Keratinocyte (primary cell): ENCODE measurements at regions not wholly inside any gene's neighbourhood (a gene's known extent, or its start where the extent isn't known, plus 50 kb on each side); places are given as distances from the start of the nearest gene placed in this dataset.

Experiments used
- DNase-seq: peaks from one replicate; pipeline ENCODE4 v3.0.0-alpha.2; 2011; ENCODE audit warnings: low read depth, missing footprints, low spot score
- FAIRE-seq: peaks from 2 replicates; lab custom pipeline; 2011; peaks lifted over from hg19 to GRCh38; lab: Jason Lieb, UNC
- H2AFZ ChIP-seq: 2 replicates; pipeline ENCODE4 v1.6.0; 2012; ENCODE audit warnings: low read length, control low read depth, inconsistent platforms; ENCODE audit not compliant: control insufficient read depth
- H3K27ac ChIP-seq: 2 replicates; pipeline ENCODE4 v1.5.1; 2011; ENCODE audit warnings: low read length; ENCODE audit not compliant: control insufficient read depth, insufficient read depth
- H3K27me3 ChIP-seq: 3 replicates; pipeline ENCODE4 v1.6.0; 2011; ENCODE audit warnings: low read length; ENCODE audit not compliant: control insufficient read depth, insufficient read depth; ENCODE audit errors: extremely low read depth
- H3K36me3 ChIP-seq, 2 experiments: 2 replicates in 1 of 2; 3 replicates in 1 of 2; pipeline ENCODE4 v1.5.1; 2011; ENCODE audit warnings: low read length in 2 of 2, mild to moderate bottlenecking in 1 of 2; ENCODE audit not compliant: control insufficient read depth in 2 of 2, insufficient read depth in 2 of 2; ENCODE audit errors: extremely low read depth in 1 of 2
- H3K4me1 ChIP-seq: 3 replicates; pipeline ENCODE4 v1.5.1; 2011; ENCODE audit warnings: low read length; ENCODE audit not compliant: control insufficient read depth, insufficient read depth; ENCODE audit errors: extremely low read depth
- H3K4me2 ChIP-seq: 3 replicates; pipeline ENCODE4 v1.6.0; 2011; ENCODE audit warnings: low read depth, low read length; ENCODE audit not compliant: control insufficient read depth, insufficient read depth; ENCODE audit errors: extremely low read depth
- H3K4me3 ChIP-seq, 3 experiments: fragments of 200-600 bp in 1 of 3; sonication (generic) in 1 of 3; 2 replicates in 2 of 3; 3 replicates in 1 of 3; pipeline ENCODE4 v1.5.1; 2011 to 2016; ENCODE audit warnings: low read length in 3 of 3, mild to moderate bottlenecking in 3 of 3, control low read depth in 2 of 3, inconsistent platforms in 1 of 3, low read depth in 1 of 3, mixed read lengths in 1 of 3, mixed run types in 1 of 3, moderate library complexity in 1 of 3; ENCODE audit not compliant: control insufficient read depth in 2 of 3, insufficient read depth in 2 of 3; ENCODE audit errors: extremely low read depth in 1 of 3
- H3K79me2 ChIP-seq: 2 replicates; pipeline ENCODE4 v1.6.0; 2012; ENCODE audit warnings: low read length; ENCODE audit not compliant: control insufficient read depth, insufficient read depth
- H3K9ac ChIP-seq: 3 replicates; pipeline ENCODE4 v1.6.0; 2011; ENCODE audit warnings: low read length; ENCODE audit not compliant: control insufficient read depth, insufficient read depth; ENCODE audit errors: extremely low read depth
- H3K9me1 ChIP-seq: 3 replicates; pipeline ENCODE4 v1.6.0; 2011; ENCODE audit warnings: low read length; ENCODE audit not compliant: control insufficient read depth, insufficient read depth; ENCODE audit errors: extremely low read depth
- H3K9me3 ChIP-seq: 2 replicates; pipeline ENCODE4 v1.5.1; 2012; ENCODE audit warnings: low read depth, low read length; ENCODE audit not compliant: control insufficient read depth
- H4K20me1 ChIP-seq: 3 replicates; pipeline ENCODE4 v1.6.0; 2011; ENCODE audit warnings: low read length; ENCODE audit not compliant: control insufficient read depth, insufficient read depth; ENCODE audit errors: extremely low read depth
- CTCF ChIP-seq, 3 experiments: IDR thresholded peaks in 1 of 3; conservative IDR thresholded peaks in 1 of 3; optimal IDR thresholded peaks in 1 of 3; 2 replicates in 2 of 3; 3 replicates in 1 of 3; pipeline versions ENCODE3 to v1.5.1; 2011; ENCODE audit warnings: low read length in 3 of 3, mild to moderate bottlenecking in 3 of 3, moderate library complexity in 2 of 3, control low read depth in 1 of 3, inconsistent platforms in 1 of 3; ENCODE audit not compliant: insufficient read depth in 2 of 3; ENCODE audit errors: extremely low read depth in 1 of 3
- EZH2 ChIP-seq: IDR thresholded peaks from one replicate; pipeline ENCODE4 v1.6.1; 2012; ENCODE audit warnings: inconsistent platforms, mild to moderate bottlenecking, low read length, moderate library complexity
- dilution Hi-C: fragments of 300-500 bp; cut with MboI; formaldehyde crosslinking; loops from one replicate; pipeline ENCODE4 v1.7.0; 2020; ENCODE audit warnings: low sequenced_read_pairs; ENCODE audit not compliant: extremely low pct_ligation_motif_present

- dilution Hi-C loops: no loop called here
- Histone ChIP-seq H3K9me3 (no peaks in the 10 kb centered on the region), H2AFZ (no peak overlapping the region), H3K27ac (no peak overlapping the region), H3K36me3 (no peaks in the 10 kb centered on the region), H3K79me2 (no peaks in the 10 kb centered on the region), H4K20me1 (no peaks in the 10 kb centered on the region), H3K9me1 (no peaks in the 10 kb centered on the region), H3K9ac (no peak overlapping the region), H3K4me3 (no peak overlapping the region), H3K4me1 (no peaks in the 10 kb centered on the region), H3K27me3 (no peaks in the 10 kb centered on the region), H3K4me2 (no peak overlapping the region)
- no peak for FAIRE-seq
- no peak for DNase-seq
- TF ChIP-seq EZH2 (no peak), CTCF (optimal IDR thresholded peaks at IDR 0.05 in 1 of 3, IDR thresholded peaks at IDR 0.05 in 1 of 3, conservative IDR thresholded peaks at IDR 0.05 in 1 of 3; ENCODE audit: extremely low read depth in 1 of 3, insufficient read depth in 2 of 3, low read length in 3 of 3) (no peak)
Observed at GRCh38 chr12:18899678-18900317, 161.9 kb downstream of the CAPZA3 start.

GRCh38 chr12:18905134-18905533, 167.2 kb downstream of the CAPZA3 start:
- no peak for TF ChIP-seq EZH2
- no peak for TF ChIP-seq CTCF (optimal IDR thresholded peaks at IDR 0.05 in 1 of 3, IDR thresholded peaks at IDR 0.05 in 1 of 3, conservative IDR thresholded peaks at IDR 0.05 in 1 of 3; ENCODE audit: extremely low read depth in 1 of 3, insufficient read depth in 2 of 3, low read length in 3 of 3)
- Histone ChIP-seq H3K79me2 (no peaks in the 10 kb centered on the region), H3K27me3 (no peaks in the 10 kb centered on the region), H3K9ac (no peak overlapping the region), H3K9me3 (no peaks in the 10 kb centered on the region), H2AFZ (no peak overlapping the region), H3K4me1 (no peaks in the 10 kb centered on the region), H3K4me3 (no peak overlapping the region), H3K27ac (no peak overlapping the region), H4K20me1 (no peaks in the 10 kb centered on the region), H3K36me3 (no peaks in the 10 kb centered on the region), H3K9me1 (no peaks in the 10 kb centered on the region), H3K4me2 (no peak overlapping the region)
- FAIRE-seq (peak; percentile 23), DNase-seq (no peak)
- dilution Hi-C loops: no loop called here
